GM19023 (cell line): ENCODE measurements at regions not wholly inside any gene's neighbourhood (a gene's known extent, or its start where the extent isn't known, plus 50 kb on each side); places are given as distances from the start of the nearest gene placed in this dataset.
"Not testable (repeated sequence)": the region's sequence is repeated elsewhere in the genome, so short reads cannot be mapped to it uniquely, and the experiment has no call there.

Experiments used
- ATAC-seq: cut with Tn5 transposase; IDR thresholded peaks from one replicate; pipeline ENCODE4 v1.9.1; 2021; ENCODE audit warnings: mild to moderate bottlenecking, moderate library complexity; ENCODE audit not compliant: unreplicated experiment

DNA sequence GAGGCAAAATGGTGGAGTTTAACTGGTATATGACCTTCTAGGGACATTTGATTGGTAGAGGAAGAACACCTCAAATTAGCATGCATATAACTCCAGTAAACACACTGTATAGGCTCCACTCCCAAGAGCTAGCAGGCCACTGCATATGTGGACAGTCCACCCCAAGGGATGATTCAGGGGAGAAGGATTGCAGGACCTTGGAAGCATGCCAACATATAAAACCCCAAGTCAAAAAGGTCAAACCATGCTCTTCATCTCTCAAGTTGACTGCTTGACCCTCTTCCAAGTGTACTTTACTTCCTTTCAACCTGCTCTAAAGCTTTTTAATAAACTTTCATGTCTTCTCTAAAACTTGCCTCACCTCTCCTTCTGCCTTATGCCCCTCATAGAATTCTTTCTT is 459.9 kb upstream of the CCDC179 start:
- ATAC-seq = no peak

DNA sequence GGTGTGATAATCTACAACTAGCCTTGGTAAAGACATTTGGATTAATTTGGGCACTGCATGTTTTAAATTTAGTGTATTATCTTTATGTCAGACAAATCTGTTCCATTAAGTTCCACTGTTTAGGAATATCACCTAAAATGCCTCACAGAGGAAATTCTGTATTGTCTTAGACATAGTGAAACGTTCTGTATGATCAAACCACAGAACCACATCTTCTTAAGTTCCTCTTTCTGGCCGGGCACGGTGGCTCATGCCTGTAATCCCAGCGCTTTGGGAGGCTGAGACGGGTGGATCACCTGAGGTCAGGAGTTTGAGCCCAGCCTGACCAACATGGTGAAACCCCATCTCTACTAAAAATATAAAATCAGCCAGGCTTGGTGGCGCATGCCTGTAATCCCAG is 475.3 kb upstream of the CCDC179 start:
- not testable (repeated sequence) for ATAC-seq

DNA sequence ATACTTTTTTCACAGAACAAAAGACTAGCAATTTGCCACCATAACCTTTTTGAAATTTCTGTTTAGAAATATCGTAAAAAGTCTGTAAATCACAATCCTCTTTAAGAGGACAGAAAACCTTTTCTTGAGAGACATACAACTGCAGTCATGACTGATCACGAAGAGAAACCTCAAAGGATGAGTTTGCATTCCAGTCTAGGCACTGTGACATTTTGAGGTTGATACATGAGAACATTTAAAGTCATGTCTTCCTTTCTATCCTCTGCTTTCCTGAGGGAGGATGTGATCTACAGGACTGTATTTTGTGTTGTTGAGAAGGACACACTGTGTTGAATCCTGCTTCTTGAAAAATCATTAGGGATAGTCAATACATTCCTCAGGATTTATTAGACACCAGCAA is 476.7 kb upstream of the CCDC179 start:
- no peak for ATAC-seq

DNA sequence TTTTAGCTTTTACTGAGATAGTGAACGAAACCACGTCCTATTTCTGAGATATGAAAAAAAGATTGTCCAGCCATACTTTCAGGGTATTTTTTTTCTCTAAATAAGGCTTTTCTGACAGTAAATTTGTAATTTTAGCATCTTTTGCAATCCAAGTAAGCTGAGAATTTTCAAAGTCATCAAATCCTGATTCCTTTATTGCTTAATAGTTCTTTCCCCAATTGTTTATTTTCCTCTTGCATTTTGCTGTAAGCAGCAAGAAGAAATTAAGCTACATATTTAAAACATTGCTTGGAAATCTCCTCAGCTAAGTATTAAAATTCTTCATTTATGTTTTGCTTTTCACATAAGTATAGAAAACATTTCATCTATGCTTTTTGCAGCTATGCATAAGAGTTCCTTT is 493.3 kb upstream of the CCDC179 start:
- no peak for ATAC-seq

DNA sequence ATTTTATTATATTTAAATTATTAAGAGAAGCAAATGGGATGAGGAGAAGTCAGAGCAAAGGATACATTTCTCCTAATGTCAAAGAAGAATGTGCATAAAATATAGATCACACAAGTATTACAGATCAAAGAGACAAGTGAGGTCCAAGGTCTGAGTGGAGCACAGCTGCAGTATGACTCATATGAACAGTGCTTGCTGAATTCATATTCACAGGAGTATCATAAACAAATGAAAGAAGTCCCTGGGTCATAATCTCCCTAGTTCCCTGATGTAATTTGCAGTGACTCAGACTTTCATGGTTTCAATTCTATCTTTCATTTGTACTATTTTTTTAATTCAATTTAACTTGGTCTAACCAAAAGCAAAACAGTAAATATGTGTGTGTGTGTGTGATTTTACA is 499.0 kb upstream of the CCDC179 start:
- no peak for ATAC-seq

DNA sequence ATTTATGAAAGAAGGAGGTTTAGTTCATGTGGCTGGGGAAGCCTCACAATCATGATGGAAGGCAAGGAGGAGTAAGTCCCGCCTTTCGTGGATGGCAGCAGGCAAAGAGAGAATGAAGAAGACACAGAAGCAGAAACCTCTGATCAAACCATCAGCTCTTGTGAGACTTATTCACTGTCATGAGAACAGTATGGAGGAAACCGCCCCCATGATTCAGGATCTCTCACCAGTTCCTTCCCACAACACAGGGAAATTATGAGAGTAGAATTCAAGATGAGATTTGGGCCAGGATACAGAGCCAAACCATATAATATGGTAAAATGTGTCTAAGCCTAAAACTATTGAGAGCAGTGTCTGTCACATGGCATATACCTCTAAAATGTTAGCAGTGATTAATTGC is 503.8 kb upstream of the CCDC179 start:
- no peak for ATAC-seq

DNA sequence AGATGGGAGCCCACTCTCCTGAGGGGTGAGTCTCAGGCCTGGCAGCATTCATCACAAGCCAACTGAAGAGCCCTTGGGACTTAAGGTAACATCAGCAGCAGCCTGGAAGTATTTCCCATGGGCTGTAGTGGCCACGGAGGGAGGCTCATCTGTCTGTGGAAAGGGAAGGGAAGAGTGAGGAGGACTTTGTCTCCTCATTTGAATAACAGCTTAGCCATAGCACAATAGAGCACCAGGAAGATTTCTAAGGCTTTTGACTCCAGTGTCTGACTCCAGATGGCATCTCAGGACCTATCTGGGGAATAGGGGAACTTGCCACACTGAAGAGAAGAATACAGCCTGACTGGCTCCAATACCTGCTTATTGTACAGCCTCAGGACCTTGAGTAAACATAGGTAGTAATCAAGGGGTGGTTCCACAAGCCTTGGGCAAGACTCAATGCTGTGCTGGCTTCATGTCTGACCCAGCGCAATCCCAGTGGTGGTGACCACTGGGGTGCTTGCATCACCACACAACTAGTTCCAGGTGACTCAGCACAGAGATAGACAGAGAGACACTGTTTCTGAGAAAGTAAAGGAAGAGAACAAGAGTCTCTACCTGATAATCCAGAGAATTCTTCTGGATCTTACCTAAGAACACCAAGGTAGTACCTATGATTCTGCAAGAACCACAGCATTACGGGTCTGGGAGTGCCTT is 510.5 kb upstream of the CCDC179 start:
- ATAC-seq = no peak

DNA sequence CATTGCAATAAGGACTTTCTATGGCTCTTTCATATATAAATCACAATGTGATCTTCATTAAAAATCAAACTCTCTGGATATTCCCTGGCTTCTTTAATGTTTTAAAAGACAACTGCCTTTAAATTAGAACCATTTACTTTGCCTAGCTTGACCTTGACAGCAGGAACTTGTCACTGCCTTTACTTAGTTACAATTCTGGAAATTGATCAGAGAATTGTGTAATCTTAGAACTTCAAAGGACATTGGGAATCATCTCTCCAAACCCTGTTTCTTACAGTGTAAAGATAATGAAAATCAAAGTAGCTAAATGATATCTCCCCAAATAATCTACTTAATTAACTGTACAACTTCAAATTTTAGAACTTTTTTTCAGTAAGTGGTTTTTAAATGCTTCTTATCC is 517.6 kb upstream of the CCDC179 start:
- ATAC-seq = no peak

DNA sequence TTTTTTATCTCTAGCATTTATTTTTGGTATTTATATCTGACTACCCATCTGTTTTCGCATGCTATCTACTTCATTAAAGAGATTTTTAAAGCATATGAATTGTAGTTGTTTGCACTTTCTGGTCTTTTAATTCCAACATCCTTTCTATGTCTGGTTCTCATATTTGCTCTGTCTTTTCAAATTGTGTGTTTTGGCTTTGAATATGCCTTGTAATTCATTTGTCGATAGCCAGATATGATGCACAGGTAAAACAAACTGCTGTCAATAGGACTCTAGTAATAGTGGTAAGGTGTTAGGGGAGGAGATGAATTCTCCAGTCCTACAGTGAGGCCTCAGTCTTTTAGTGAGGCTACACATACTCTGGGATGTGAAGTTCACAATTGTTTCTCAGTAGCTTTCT is 530.8 kb upstream of the CCDC179 start:
- no peak for ATAC-seq

DNA sequence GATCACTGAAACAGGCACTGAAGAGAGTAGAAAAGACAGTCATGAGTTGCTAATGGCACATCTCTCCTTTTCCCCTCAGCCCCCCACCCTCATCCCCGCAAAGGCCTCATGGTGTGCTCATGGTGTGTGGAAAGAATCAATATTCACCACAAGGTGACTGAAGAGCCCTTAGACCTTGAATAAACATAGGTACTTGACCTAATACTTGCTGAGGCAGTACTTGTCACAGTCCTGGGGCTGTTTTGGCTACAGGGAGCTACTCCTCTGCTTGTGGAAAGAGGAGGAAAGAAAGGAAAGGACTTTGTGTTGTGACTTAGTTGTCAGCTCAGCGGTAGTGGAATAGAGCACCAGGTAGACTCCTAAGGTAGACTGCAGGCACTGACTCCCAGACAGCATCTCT is 537.8 kb upstream of the CCDC179 start:
- no peak for ATAC-seq

DNA sequence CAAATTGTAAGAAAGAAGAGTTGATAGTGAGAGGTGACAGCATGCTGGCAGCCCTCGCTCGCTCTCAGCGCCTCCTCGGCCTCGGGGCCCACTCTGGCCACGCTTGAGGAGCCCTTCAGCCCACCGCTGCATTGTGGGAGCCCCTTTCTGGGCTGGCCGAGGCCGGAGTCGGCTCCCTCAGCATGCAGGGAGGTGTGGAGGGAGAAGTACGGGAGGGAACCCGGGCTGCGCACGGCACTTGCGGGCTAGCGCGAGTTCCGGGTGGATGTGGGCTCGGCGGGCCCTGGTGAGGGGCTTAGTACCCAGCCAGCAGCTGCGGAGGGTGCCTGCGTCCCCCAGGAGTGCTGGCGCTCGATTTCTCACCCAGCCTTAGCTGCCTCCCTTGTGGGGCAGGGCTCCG is 539.7 kb upstream of the CCDC179 start:
- ATAC-seq = no peak

DNA sequence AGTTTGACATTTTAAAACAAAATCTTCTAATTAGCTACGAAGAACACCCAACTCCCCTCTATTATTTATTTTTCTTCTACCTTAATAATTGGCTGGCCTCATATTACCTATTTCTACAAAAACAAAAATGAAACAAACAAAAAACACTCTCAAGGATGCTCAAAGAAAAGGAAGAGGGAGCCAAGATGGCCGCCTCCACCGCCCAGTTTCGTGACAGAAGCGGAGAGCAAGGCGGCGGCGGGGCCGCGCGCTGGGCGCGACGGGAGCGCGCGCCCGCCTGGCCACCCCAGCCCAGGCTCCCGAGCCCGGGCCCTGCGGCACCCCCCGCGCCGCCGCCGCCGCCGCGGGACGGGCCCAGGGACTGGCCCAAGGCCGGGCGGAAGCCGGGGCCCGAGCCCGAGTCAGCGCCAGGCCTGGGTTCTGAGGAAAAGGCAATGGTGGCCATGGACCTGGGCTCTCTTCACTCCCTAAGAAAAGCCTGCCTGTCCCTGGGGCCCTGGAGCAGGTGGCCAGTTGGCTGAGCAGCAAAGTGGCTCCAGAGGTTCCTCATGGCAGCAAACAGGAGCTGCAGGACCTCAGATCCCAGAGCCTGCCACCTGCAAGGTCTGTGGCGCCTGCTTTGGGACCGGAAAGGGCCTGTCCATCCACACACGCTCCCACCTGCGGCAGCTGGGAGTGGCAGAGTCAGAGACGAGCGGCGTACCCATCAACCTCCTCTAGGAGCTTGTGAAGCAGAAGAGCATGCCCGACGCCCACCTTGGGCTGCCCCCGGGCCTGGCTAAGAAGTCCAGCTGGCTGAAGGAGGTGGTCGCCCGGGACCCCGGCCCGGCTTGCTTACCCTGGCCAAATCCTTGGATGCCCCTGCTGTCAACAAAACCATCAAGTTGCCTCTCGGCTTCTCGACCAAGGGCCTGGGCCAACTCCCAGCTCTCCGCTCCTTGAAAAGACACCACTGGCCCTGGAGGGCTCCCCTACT is 543.2 kb upstream of the CCDC179 start:
- ATAC-seq = no peak

DNA sequence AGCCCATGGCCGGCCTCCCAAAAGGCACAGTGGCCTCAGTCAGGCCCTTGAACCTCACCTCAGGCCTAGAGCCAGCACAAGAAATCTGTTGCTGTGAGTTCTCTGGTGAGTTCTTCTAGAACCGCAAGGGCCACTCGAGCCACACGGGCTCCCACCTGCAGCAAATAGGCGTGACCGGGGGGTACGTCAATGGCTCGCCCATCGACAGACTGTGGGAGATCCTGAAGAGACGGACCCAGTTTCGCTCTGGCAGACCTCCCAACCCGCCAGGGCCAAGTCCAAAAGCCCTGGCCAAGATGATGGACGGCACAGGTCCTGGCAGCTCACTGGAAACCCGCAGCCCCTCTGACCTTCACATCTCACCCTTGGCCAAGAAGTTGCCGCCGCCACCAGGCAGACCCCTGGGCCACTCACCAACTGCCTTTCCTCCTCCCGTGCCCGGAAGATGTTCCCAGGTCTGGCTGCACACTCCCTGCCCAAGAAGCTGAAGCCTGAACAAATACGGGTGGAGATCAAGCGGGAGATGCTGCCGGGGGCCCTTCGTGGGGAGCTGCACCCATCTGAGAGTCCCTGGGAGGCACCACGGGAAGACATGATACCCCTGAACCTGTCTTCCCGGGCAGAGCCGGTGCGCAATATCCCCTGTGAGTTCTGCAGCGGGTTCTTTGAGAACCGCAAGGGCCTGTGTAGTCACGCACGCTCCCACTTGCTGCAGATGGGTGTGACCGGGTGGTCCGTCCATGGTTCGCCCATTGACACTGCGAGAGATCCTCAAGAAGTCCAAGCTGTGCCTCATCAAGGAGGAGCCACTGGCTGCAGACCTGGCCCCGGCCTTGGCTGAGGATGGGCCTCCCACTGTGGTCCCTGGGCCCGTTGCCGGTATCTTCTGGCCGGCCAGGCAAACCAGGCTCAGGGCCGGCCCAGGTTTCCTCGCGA is 544.2 kb upstream of the CCDC179 start:
- no peak for ATAC-seq

DNA sequence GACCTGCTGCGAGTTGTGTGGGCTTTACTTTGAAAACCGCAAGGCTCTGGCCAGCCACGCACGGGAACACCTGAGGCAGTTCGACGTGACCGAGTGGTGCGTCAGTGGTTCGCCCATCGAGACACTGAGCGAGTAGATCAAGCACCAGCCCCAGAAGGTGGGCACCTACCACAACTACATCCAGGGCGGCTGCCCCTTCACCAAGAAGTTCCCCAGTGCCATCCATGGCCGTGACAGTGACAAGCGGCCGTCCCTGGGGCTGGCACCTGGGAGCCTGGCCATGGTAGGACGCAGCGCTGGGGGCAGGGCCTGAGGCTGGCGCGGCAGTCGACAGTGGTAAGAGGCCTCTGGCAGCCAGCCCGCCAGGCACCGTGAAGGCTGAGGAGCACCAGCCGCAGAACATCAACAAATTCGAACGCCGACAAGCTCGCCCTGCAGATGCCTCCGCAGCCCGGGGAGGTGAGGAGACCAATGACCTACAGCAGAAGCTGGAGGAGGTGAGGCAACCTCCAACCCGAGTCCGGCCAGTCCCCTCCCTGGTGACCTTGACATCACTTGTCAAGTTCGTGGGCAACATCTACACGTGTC is 545.2 kb upstream of the CCDC179 start:
- no peak for ATAC-seq

DNA sequence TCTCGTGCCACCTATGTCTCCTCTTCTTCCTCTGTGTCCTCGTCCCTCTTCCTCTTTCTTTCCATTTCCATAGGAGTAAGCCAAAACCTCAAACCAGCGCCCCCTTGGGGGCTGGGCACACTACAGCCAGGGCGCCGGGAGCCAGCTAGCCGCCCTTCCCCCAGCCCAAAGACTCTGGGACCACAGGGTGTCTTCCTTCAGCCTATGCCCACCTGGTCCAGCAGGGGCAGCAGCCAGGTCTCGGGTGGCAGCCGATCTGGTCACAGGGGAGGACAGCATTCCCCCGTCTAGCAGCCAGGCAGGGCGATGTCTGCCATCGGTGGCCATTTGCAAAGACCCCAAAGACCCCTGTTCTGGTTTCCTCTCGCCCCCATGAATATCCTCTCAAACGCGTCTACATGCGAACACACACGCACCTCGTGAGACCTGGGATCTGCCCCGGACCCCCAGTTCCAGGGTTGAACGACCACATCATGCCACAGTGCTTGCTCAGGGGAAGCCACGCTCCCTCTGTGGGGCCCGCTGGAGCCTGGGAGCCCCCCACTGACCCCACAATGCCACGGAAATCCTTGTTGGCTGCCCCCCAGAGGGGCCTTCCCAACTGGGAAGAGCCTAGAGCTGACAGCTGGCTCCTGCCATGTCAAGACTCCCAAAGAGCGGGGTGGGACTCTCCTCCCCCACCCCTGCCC is 546.0 kb upstream of the CCDC179 start:
- ATAC-seq = no peak

DNA sequence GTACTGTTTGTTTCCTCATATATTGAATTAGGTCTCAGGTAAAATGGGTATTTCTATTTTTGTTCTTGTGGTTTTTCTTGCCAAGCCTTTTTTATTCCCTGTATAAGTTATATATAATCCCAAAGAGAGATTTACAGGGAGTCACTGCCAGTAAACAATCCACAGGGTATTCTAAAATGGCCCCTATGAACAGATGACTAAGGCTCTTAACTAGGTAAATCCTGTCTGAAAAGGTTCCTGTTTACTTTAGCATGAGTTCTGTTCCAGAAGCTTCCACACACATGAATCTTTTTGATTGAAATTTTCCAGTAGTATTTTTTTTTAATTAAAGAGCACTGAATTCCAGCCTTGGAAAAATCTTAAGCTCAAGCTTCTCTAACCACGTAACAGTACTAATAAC is 552.8 kb upstream of the CCDC179 start:
- ATAC-seq = no peak

DNA sequence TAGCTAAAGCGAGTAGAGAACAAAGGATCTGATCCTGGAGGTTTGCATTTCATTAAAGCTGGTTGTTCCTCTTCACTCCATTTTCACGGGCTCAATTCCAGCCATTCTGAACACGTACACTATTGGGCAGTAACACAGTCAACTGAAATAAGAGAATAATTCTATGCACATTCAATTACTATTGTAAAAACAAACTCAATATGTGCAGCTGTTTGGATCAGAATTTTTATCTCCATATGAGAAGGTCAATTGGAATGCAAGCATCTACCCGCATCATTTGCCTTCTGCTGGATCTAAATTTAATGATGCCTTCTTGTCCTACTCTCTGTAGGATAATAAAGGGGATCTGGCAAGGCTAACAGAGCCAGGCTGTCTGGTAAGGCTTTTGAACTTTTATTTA is 562.8 kb upstream of the CCDC179 start:
- no peak for ATAC-seq

DNA sequence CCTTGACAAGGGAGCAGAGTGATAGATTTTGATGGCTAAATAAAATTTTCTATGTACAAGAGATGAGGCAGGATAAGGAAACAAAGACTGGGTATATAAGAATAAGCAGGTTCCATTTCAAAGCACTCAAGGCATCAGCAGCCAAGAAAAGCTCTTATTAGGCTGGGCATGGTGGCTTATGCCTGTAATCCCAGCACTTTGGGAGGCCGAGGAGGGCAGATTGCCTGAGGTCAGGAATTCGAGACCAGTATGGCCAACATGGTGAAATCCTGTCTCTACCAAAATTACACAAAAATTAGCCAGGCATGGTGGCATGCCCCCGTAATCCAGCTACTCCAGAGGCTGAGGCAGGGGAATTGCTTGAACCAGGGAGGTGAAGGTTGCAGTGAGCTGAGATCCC is 563.4 kb upstream of the CCDC179 start:
- ATAC-seq = no peak

DNA sequence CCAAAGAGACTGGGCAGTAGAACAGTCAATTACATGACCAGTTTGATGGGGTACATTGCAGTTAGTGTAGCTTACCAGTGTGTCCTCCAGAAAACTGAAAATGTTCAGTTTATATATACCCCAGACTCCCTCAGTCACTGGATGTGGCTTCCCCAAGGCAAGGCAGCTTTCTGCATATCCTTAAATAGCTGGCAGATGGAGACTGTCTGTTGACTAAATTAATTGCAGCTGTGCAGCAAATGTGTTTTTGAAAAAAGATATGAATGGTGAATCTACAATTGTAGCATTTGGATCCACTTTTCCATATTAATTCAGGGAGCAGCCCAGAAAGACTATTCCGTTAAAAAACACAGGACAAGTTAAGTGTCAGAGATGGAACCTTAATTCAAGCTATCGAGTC is 565.1 kb upstream of the CCDC179 start:
- ATAC-seq = no peak

DNA sequence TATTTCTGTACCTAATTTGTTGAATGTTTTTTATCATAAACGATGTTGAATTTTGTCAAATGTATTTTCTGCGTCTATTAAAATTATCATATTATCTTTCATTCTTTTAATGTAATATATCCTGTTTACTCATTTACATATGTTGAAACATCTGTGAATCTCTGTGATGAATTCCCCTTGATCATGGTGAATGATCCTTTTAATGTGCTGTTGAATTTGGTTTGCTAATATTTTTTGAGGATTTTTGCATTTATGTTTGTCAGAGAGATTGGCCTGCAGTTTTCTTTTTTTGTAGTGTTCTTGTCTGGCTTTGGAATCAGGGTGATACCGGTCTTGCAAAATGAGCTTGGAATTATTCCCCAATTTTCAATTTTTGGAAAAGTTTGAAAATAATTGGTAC is 569.3 kb upstream of the CCDC179 start:
- no peak for ATAC-seq
